Activated naive CD8-positive, alpha-beta T cell treated with anti-CD3 and anti-CD28 coated beads, Interleukin-2, amount 10 ng/mL, durations not matched to agents 7 days and 5 days (primary cell): ENCODE measurements at regions not wholly inside any gene's neighbourhood (a gene's known extent, or its start where the extent isn't known, plus 50 kb on each side); places are given as distances from the start of the nearest gene placed in this dataset.

ENCODE experiments used
- ATAC-seq: fragments of 150-1000 bp; cut with Tn5 transposase; one replicate; pipeline ENCODE4 v1.10.0; 2021; ENCODE audit warnings: low read depth, moderate library complexity
- POLR2A ChIA-PET: fragments of 350-600 bp; sonication (Branson Sonifier 250); formaldehyde crosslinking; loops from one replicate; lab custom pipeline; 2021; ENCODE audit warnings: antibody characterized with exemption; lab: Charles Lee
- DNase-seq: peaks from one replicate; pipeline ENCODE4 v3.0.0; 2021
- H3K27ac Mint-ChIP-seq: one replicate; pipeline ENCODE4 v1.8.0; 2022; ENCODE audit warnings: mild to moderate bottlenecking, mixed read lengths
- H3K27me3 Mint-ChIP-seq: one replicate; pipeline ENCODE4 v1.8.0; 2022; ENCODE audit warnings: mild to moderate bottlenecking, moderate library complexity, mixed read lengths
- H3K36me3 Mint-ChIP-seq: one replicate; pipeline ENCODE4 v1.8.0; 2021; ENCODE audit warnings: mild to moderate bottlenecking, mixed read lengths
- H3K4me1 Mint-ChIP-seq: one replicate; pipeline ENCODE4 v1.8.0; 2021; ENCODE audit warnings: mixed read lengths
- H3K4me3 Mint-ChIP-seq: one replicate; pipeline ENCODE4 v1.8.0; 2022; ENCODE audit warnings: mild to moderate bottlenecking, moderate library complexity, mixed read lengths
- H3K9me3 Mint-ChIP-seq: one replicate; pipeline ENCODE4 v1.8.0; 2021; ENCODE audit warnings: mixed read lengths

DNA sequence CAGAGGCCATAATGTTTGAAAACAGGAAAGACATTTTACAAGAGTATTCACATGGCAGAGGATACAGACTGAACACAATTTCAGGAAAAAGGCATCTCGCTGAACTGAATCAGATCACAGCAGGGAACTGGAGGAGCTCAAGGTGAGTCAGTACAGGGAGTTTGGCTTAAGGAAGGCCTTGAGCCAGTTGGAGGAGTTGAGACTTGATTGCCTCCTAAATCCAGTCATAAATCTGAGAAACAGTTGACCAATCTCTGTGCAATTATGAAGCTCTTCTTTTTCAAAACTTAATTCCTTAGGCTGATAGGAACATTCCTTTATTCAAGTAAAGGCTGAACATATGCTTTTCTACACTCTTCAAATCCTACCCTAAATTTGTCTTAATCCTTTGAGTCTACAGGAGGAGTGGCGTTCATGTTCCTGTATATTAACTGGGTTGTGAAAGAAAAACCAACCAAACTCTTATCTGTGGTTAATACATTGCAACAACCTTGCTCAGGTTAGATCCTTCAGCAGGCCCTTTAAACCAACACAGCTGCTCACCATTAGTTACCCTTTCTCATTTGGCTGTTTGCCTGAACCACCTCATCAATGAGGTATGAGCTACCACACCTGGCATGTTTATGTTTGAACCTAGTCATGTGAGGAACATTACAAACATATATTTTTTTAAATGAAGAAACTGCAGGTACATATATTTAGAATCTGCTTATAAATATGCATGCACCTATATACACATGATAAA lies 404.1 kb upstream of the ATP11B start:
- ATAC-seq (no peak), DNase-seq (no peak)
- no peak overlapping the region for H3K27ac Mint-ChIP-seq
- no peaks in the 10 kb centered on the region for H3K27me3 Mint-ChIP-seq
- no peak overlapping the region for H3K4me3 Mint-ChIP-seq
- H3K9me3 Mint-ChIP-seq: no peaks in the 10 kb centered on the region
- no peaks in the 10 kb centered on the region for H3K4me1 Mint-ChIP-seq
- POLR2A ChIA-PET: no interaction called here
- H3K36me3 Mint-ChIP-seq: no peaks in the 10 kb centered on the region

DNA sequence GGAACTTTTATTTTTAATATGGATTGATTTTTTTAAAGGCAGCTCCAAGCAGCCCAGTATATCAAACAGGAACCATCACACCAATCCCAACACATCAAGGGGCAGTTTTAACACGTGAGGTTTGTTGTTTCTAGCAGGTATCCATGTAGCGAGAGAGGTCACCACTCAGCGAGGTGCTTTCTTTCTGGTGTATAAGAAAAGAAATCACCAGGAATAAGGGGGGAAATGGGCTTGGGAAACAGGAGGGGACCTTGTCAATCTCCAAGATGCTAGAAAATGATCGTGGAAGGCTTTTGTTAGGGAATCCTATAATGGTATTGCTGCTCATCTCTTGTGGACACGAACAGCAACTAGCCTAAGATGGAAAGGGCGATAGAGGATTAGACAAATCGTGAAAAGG lies 402.9 kb upstream of the ATP11B start:
- Mint-ChIP-seq H3K27ac (no peak overlapping the region), H3K9me3 (no peaks in the 10 kb centered on the region), H3K27me3 (no peaks in the 10 kb centered on the region), H3K4me1 (no peaks in the 10 kb centered on the region), H3K4me3 (no peak overlapping the region), H3K36me3 (no peaks in the 10 kb centered on the region)
- POLR2A ChIA-PET: no interaction called here
- no peak for DNase-seq
- ATAC-seq: no peak

DNA sequence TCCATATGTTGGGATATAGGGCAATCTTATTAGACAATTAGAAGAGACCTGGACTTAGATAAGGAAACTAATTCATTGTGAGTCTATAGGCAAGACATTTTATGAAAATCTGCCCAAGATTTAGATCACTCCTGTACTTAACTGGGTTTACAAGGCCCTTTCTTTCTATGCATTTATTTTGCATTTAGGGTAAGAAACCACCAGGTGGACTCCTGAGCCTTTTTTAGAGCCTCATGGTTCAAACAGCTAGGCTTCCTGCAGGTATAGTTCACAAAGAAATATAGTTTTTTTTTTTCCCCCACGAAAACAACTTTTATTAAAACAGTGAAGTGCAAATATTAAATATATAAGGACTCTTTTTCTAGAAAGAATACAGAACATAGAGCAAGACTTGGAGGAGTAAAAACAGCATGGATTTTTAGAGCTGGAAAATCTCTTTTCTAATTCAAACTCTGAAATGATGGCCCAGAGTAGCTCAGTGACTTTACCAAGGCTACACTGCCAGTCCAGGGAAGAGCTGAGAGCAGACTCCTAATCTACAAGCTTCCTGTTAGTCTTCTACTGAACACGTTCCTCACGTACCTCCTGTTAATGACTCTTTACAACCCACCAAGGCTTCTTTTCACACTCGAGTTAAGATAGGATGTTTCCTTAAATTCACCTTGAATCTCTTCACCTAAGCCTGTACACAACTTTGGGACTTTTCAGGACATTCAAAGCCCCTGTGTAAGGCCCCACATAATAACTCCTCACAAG lies 400.9 kb upstream of the ATP11B start:
- ATAC-seq: no peak
- POLR2A ChIA-PET: no interaction called here
- H3K9me3 Mint-ChIP-seq: no peaks in the 10 kb centered on the region

DNA sequence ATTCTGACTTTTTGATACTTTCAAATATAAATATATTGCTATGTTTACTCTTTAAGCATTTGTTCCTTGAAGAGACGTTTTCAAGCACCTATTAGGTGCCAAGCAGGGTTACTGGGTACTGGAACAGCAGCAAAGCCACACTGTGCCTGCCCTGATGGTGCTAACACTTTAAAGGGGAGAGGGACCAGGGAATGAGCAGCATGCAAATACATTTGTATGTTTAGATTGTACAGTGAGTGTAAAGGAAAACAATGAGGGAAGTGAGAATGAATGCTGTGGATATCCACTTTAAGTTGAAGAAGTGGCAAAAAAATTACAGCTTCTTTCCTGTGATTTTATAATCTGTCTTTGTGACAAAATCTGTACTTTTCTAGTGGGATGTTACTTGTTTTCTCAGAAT lies 400.2 kb upstream of the ATP11B start:
- ATAC-seq (no peak), DNase-seq (no peak)
- Mint-ChIP-seq H3K4me1 (no peaks in the 10 kb centered on the region), H3K9me3 (no peaks in the 10 kb centered on the region), H3K27me3 (no peaks in the 10 kb centered on the region), H3K36me3 (no peaks in the 10 kb centered on the region), H3K4me3 (no peak overlapping the region), H3K27ac (no peak overlapping the region)
- POLR2A ChIA-PET: no interaction called here

More for the DNA sequence above, 400.9 kb upstream of the ATP11B start:
- Mint-ChIP-seq H3K36me3 (no peaks in the 10 kb centered on the region), H3K4me1 (no peaks in the 10 kb centered on the region), H3K4me3 (no peak overlapping the region), H3K27ac (no peak overlapping the region), H3K27me3 (no peaks in the 10 kb centered on the region)
- no peak for DNase-seq

DNA sequence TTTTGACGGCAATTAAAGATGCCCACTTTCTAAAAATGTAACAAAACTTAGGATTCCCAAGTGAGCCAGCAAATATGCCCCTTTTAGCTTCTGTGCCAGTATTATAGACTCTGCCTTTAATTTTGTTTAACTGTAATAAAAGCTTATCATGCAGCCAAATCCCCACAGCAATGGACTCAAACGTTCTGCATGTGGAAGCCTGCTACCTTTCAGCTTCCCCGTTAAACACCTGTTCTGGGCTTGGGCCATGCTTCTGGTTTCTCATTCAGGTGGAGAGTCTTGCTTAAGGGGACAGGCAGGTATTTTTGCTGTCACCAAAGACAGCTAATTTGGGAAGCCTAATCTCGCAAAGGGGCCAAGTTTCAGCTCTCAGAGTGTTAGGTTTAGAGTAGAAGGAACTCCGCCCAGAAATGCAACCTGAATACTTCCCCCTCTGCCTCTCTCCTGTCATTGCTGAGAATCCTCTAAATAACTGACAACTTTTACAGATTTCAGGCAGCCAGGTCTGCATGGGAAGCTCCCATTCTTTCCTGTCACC lies 399.4 kb upstream of the ATP11B start:
- DNase-seq (no peak), ATAC-seq (no peak)
- no peaks in the 10 kb centered on the region for H3K36me3 Mint-ChIP-seq
- H3K27ac Mint-ChIP-seq: no peak overlapping the region
- H3K9me3 Mint-ChIP-seq: no peaks in the 10 kb centered on the region
- H3K4me1 Mint-ChIP-seq: no peaks in the 10 kb centered on the region
- H3K4me3 Mint-ChIP-seq: no peak overlapping the region
- H3K27me3 Mint-ChIP-seq: no peaks in the 10 kb centered on the region
- POLR2A ChIA-PET: no interaction called here

DNA sequence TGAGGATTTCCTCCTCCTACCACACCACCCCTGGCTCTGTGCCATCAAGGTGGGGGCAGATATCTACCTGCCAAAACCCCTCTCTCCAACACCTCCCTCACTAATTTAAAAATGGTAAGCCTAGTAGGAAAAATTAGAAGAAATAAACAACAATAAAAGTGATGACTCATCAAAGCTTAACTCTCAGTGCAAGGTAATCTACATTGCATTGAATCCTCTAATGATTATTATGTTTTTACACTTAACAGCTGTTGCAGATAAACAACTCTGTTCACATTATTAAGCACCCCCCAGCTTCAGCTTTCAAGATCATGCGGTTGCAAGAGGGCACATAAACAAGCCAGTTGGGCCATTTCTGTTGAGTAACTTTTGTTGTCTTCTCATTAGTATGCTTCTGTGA lies 396.1 kb upstream of the ATP11B start:
- DNase-seq (no peak), ATAC-seq (no peak)
- Mint-ChIP-seq H3K4me1 (no peaks in the 10 kb centered on the region), H3K9me3 (no peaks in the 10 kb centered on the region), H3K4me3 (no peak overlapping the region), H3K27ac (no peak overlapping the region), H3K36me3 (no peaks in the 10 kb centered on the region), H3K27me3 (no peaks in the 10 kb centered on the region)
- POLR2A ChIA-PET: no interaction called here

DNA sequence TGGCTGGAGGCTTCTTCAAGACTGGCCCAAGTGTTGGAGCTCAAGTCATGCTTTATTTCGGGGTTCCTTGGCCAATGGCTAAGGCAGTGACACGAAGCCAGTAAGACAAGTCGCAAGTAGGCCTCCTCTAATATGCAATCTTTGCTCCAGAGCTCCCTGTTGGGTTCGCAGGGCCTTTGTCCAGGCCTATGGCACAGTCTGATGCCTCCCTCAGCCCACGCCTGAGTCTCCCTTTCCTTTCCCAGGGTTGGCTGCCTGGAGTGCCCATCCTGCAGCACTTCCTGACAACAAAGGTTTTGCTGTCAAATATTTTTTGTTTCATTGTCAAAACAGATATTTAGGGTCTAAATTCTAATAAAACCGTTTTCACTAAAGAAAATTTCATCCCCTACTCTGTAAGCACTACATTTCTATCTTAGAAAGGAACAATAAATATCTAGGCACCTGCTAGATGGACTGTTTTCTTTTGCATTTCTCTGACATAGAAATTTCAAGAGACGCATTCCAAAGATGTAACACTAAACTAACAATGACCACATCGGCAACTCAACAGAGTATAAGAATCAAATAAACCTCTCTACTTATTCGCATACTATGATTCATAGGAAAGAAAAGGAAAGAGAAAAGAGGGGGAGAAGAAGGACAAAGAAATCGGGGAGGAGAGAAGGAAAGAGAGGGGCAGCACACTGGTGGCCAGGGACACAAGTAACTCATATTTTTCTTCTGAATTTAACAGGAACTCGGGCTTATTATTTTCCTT lies 393.1 kb upstream of the ATP11B start:
- no peaks in the 10 kb centered on the region for H3K27me3 Mint-ChIP-seq
- H3K27ac Mint-ChIP-seq: no peak overlapping the region
- DNase-seq (no peak), ATAC-seq (no peak)
- H3K9me3 Mint-ChIP-seq: no peaks in the 10 kb centered on the region
- POLR2A ChIA-PET: no interaction called here
- no peaks in the 10 kb centered on the region for H3K36me3 Mint-ChIP-seq
- H3K4me1 Mint-ChIP-seq: no peaks in the 10 kb centered on the region
- no peak overlapping the region for H3K4me3 Mint-ChIP-seq

DNA sequence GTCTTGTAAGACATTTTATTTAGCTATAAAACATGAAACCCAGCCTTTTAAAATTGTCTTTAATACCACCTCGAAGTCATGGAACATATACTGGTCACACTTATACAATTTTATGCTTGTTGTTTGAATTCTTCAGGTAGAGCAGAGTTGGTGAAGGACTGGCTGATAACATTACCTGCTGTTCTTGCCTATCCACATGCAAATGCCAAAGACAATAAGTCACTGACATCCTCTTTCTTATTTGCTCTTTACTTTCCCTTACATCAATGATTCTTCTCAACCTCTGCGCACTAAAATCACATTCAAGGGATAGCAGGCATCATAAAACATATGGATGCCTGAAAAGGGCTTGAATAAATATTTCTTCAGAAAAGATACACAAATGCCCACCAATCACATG lies 392.5 kb upstream of the ATP11B start:
- no peak for DNase-seq
- H3K27me3 Mint-ChIP-seq: no peaks in the 10 kb centered on the region
- H3K27ac Mint-ChIP-seq: no peak overlapping the region
- no peaks in the 10 kb centered on the region for H3K36me3 Mint-ChIP-seq
- ATAC-seq: no peak
- H3K9me3 Mint-ChIP-seq: no peaks in the 10 kb centered on the region
- POLR2A ChIA-PET: no interaction called here
- H3K4me3 Mint-ChIP-seq: no peak overlapping the region
- H3K4me1 Mint-ChIP-seq: no peaks in the 10 kb centered on the region

DNA sequence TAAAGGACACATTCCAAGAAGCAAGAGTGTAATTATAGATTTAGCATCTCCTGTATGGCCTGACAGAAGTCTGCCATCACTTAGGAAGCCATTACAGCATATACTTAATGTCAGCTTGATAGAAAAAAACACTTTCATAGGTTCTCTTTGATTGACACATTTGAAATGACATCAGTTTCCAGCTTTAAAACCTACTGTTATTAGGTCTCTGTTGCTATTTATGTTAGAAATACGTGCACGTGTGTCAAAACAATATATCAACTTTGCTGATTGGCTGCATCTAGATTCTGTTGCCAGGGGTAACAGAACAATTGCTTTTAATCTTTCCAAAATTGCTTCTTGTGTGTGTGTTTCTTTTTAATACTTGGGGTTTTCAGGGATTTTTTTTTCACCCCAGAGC lies 389.3 kb upstream of the ATP11B start:
- H3K36me3 Mint-ChIP-seq: no peaks in the 10 kb centered on the region
- H3K4me3 Mint-ChIP-seq: no peak overlapping the region
- POLR2A ChIA-PET: no interaction called here
- ATAC-seq (no peak), DNase-seq (no peak)
- no peaks in the 10 kb centered on the region for H3K4me1 Mint-ChIP-seq
- H3K27me3 Mint-ChIP-seq: no peaks in the 10 kb centered on the region
- H3K27ac Mint-ChIP-seq: no peak overlapping the region
- H3K9me3 Mint-ChIP-seq: no peaks in the 10 kb centered on the region

DNA sequence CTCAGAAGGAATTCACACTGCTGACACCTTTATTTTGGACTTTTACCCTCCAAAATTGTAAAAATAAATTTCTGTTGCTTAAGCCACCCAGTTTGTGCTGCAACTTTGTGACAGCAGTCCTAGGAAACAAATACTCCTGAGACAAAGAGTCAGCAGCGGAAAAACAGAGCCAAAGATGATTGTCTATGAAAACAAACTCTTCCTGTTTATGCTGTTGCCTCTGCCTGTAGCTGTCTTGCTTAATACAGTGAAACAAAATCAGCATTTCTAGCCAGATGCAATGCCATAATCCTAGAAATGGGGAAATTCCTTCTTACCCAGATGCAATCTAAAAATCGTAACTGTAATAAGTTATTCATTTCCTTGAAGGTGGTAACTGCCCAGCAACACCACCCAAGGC lies 387.5 kb upstream of the ATP11B start:
- Mint-ChIP-seq H3K36me3 (no peaks in the 10 kb centered on the region), H3K27me3 (no peaks in the 10 kb centered on the region), H3K27ac (no peak overlapping the region), H3K4me3 (no peak overlapping the region), H3K9me3 (no peaks in the 10 kb centered on the region), H3K4me1 (no peaks in the 10 kb centered on the region)
- POLR2A ChIA-PET: no interaction called here
- ATAC-seq (no peak), DNase-seq (no peak)

DNA sequence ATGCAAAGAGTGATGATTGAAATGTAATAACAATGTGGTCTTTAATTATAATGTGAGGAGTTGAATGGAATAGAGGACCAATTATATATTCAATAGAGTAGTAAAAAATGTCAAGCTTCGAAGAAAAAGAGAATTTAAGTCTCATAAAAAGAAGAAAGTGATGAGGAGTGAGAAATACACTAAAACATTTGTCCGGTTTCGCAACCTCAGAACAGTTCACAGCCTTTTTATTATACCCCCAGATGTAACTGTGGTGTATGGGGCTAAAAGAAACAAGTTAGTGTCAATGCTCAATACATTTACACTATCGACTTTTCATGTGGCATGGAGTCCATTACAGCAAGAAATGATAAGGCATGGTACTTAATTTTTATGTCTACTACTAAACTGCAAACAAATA lies 386.5 kb upstream of the ATP11B start:
- Mint-ChIP-seq H3K27ac (no peak overlapping the region), H3K4me3 (no peak overlapping the region), H3K9me3 (no peaks in the 10 kb centered on the region), H3K36me3 (no peaks in the 10 kb centered on the region), H3K4me1 (no peaks in the 10 kb centered on the region), H3K27me3 (no peaks in the 10 kb centered on the region)
- ATAC-seq: no peak
- DNase-seq: no peak
- POLR2A ChIA-PET: no interaction called here

DNA sequence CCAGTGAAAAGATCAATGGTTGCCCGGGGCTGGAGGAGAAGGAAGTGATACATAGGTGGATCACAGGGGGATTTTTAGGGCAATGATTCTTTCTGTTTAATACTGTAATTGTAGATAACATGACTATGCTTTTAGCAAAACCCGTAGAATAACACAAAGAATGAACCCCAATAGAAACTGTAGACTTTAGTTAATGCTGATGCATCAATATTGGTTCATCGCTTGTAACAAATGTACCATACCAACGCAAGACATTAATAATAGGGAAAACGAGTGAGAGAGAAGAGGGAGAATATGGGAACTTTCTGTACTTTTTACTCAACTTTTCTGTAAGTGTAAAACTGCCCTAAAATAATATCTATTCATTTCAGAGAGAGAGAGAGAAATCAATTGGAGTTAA lies 383.3 kb upstream of the ATP11B start:
- Mint-ChIP-seq H3K4me1 (no peaks in the 10 kb centered on the region), H3K27ac (no peak overlapping the region), H3K9me3 (no peaks in the 10 kb centered on the region), H3K27me3 (no peaks in the 10 kb centered on the region), H3K4me3 (no peak overlapping the region), H3K36me3 (no peaks in the 10 kb centered on the region)
- ATAC-seq (no peak), DNase-seq (no peak)
- POLR2A ChIA-PET: no interaction called here

DNA sequence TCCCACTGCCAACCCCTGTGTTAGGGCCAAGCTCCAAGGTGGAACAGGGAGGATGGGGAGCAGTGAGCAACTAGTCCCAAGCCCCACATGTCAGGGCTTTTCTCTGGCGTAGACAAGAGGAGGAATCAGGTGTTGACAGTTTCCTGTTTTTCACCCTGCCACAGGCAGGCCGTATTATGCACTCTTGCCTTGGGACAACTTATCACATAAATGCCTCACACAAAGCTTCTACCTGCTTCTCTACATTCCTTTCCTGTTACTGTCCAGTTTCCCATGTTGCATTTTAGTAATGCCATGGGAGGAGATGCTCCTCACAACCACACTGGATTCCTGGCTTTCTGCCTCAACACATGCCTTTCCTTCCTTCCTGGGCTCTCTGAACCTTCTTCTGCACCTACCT lies 381.2 kb upstream of the ATP11B start:
- POLR2A ChIA-PET: no interaction called here
- H3K4me3 Mint-ChIP-seq: no peak overlapping the region
- no peaks in the 10 kb centered on the region for H3K36me3 Mint-ChIP-seq
- no peaks in the 10 kb centered on the region for H3K27me3 Mint-ChIP-seq
- no peaks in the 10 kb centered on the region for H3K9me3 Mint-ChIP-seq
- ATAC-seq (no peak), DNase-seq (no peak)
- no peaks in the 10 kb centered on the region for H3K4me1 Mint-ChIP-seq
- no peak overlapping the region for H3K27ac Mint-ChIP-seq
